ENCODE measurements at regions not wholly inside any gene's neighbourhood (a gene's known extent, or its start where the extent isn't known, plus 50 kb on each side); places are given as distances from the start of the nearest gene placed in this dataset.

DNA sequence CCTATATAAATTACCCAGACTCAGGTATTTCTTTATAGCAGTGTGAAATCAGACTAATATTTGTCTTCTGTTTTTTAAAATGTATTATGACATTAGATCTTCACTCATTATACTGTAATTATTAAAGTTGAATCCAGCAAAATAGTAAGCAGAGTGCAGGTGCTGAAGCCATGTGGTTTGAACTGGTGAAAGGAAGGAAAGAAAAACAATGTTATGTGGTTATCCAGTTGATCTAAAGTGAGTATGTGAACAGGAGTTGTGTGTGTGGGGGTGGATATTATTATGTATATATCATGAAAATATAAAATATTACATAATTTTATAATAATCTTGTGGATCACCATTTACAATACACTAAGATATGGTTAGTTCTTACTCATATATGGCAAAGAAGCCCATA is 593.7 kb downstream of the SEMA5A start:
- H3K4me1 ChIP-seq (ENCODE audit: control insufficient read depth in 1 of 2, low read depth in 2 of 2): no peaks in the 10 kb centered on the region
- DNase-seq (ENCODE audit: low spot score) (no peak), ATAC-seq (ENCODE audit: insufficient number of reproducible peaks, low FRiP score, low read depth) (no peak)
- no peaks in the 10 kb centered on the region for H3K36me3 ChIP-seq
- H3K9me3 ChIP-seq: no peaks in the 10 kb centered on the region
- H3K27me3 ChIP-seq (replicated peaks; ENCODE audit: insufficient read depth): no peaks in the 10 kb centered on the region
- H3K27ac ChIP-seq: no peak overlapping the region
- no peak overlapping the region for H3K4me3 ChIP-seq
- TF ChIP-seq, protein P1, sequence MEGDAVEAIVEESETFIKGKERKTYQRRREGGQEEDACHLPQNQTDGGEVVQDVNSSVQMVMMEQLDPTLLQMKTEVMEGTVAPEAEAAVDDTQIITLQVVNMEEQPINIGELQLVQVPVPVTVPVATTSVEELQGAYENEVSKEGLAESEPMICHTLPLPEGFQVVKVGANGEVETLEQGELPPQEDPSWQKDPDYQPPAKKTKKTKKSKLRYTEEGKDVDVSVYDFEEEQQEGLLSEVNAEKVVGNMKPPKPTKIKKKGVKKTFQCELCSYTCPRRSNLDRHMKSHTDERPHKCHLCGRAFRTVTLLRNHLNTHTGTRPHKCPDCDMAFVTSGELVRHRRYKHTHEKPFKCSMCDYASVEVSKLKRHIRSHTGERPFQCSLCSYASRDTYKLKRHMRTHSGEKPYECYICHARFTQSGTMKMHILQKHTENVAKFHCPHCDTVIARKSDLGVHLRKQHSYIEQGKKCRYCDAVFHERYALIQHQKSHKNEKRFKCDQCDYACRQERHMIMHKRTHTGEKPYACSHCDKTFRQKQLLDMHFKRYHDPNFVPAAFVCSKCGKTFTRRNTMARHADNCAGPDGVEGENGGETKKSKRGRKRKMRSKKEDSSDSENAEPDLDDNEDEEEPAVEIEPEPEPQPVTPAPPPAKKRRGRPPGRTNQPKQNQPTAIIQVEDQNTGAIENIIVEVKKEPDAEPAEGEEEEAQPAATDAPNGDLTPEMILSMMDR (IDR thresholded peaks at IDR 0.05): no peak

DNA sequence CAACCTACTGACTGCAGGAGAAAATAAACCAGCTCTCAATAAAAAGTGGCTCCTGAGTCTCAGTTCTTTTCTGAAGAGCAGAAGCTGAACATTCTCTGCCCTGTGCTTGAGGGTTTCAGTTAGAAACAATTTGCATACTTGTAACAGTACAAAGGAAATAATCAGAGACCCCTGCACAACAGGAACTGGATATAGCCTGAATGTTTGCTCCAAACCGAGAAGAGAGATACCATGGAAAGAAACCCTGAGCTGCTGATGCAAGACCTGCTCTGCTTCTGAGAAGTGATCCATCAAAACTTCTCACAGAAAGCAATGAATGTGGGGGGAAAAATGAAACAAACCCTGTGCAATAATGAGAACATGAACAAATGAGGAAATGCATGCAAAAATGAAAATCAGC is 592.9 kb downstream of the SEMA5A start:
- TF ChIP-seq, protein P1 (IDR thresholded peaks at IDR 0.05): no peak
- DNase-seq (ENCODE audit: low spot score) (no peak), ATAC-seq (ENCODE audit: insufficient number of reproducible peaks, low FRiP score, low read depth) (no peak)
- no peaks in the 10 kb centered on the region for H3K27me3 ChIP-seq (replicated peaks; ENCODE audit: insufficient read depth)
- no peaks in the 10 kb centered on the region for H3K4me1 ChIP-seq (ENCODE audit: control insufficient read depth in 1 of 2, low read depth in 2 of 2)
- H3K27ac ChIP-seq: no peak overlapping the region
- no peaks in the 10 kb centered on the region for H3K9me3 ChIP-seq
- H3K36me3 ChIP-seq: no peaks in the 10 kb centered on the region
- H3K4me3 ChIP-seq: no peak overlapping the region

DNA sequence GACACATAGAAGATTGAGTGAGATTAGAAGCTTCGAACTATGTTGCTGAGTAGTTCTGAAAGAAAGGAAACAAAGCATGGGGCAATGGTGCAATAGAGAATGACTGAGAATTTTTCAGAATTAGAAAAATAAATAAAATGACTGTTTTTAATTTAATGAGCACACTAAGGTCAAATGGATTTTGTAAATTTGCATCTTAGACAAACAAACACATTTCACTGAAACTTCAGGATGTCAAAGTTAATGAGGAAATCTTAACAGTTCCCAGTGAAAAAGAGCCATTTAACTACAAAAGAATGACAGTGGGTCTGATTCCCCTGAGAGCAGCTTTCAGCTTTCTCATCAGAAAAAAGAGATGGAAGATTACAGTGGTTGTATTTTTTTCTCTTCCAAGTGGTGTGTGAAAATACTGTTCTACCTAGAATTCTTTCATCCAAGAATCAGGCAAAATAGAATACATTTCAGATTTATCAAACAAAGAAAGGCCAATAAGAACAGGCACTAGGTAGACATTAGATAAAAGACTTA is 591.9 kb downstream of the SEMA5A start:
- Histone ChIP-seq H3K27ac (no peak overlapping the region), H3K4me3 (no peak overlapping the region), H3K27me3 (replicated peaks; ENCODE audit: insufficient read depth) (no peaks in the 10 kb centered on the region), H3K4me1 (ENCODE audit: control insufficient read depth in 1 of 2, low read depth in 2 of 2) (no peaks in the 10 kb centered on the region), H3K9me3 (no peaks in the 10 kb centered on the region), H3K36me3 (no peaks in the 10 kb centered on the region)
- DNase-seq (ENCODE audit: low spot score): no peak
- TF ChIP-seq, protein P1 (IDR thresholded peaks at IDR 0.05): no peak
- ATAC-seq (ENCODE audit: insufficient number of reproducible peaks, low FRiP score, low read depth): no peak

DNA sequence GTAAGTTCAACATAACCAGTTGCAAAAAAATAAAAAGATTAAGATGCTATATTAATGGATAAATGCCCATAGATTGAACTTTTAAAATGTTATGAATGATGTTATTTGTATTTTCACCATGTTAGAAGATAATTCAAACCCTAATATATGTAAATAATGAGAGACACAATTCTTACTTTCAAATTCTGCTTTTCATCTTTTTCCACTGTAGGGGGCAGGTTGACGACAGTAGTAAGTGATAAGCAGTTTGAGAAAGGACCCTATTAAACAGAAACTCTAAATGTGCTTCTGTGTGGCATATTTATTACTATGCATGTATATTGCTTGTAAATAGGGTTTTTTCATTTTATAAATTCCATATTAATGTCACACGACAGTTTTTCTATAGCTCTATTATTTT is 591.1 kb downstream of the SEMA5A start:
- Histone ChIP-seq H3K9me3 (no peaks in the 10 kb centered on the region), H3K4me3 (no peak overlapping the region), H3K4me1 (ENCODE audit: control insufficient read depth in 1 of 2, low read depth in 2 of 2) (no peaks in the 10 kb centered on the region), H3K27me3 (replicated peaks; ENCODE audit: insufficient read depth) (no peaks in the 10 kb centered on the region), H3K36me3 (no peaks in the 10 kb centered on the region), H3K27ac (no peak overlapping the region)
- ATAC-seq (ENCODE audit: insufficient number of reproducible peaks, low FRiP score, low read depth) (no peak), DNase-seq (ENCODE audit: low spot score) (no peak)
- TF ChIP-seq, protein P1 (IDR thresholded peaks at IDR 0.05): no peak

DNA sequence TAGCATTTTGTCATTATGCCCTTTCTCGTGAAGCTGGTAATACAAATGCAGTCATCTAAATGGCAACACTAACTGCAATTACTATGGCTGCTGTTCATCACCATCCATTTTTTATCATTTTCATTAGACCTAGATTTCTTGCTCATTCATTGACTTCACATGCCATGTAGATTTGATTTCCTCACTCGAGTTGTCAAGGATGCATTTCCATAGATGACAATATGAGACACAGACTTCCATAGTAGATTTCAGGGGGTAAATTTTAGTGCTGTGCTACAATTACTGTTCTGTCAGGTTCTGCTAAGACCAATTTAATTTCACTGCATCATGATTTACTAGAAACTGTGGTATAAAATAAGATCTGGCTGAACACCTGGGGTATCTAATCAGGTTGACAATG is 589.2 kb downstream of the SEMA5A start:
- Histone ChIP-seq H3K9me3 (no peaks in the 10 kb centered on the region), H3K4me1 (ENCODE audit: control insufficient read depth in 1 of 2, low read depth in 2 of 2) (no peaks in the 10 kb centered on the region), H3K36me3 (no peaks in the 10 kb centered on the region), H3K4me3 (no peak overlapping the region), H3K27ac (no peak overlapping the region), H3K27me3 (replicated peaks; ENCODE audit: insufficient read depth) (no peaks in the 10 kb centered on the region)
- TF ChIP-seq, protein P1 (IDR thresholded peaks at IDR 0.05): no peak
- DNase-seq (ENCODE audit: low spot score): no peak
- ATAC-seq (ENCODE audit: insufficient number of reproducible peaks, low FRiP score, low read depth): no peak

All from thoracic aorta (tissue), 2 donors.